Rectal smooth muscle tissue (tissue), 1 donor: ENCODE measurements at regions not wholly inside any gene's neighbourhood (a gene's known extent, or its start where the extent isn't known, plus 50 kb on each side); places are given as distances from the start of the nearest gene placed in this dataset.

Source experiments
- H3K27ac ChIP-seq: one replicate; pipeline ENCODE4 v1.7.0; 2013; ENCODE audit warnings: low read depth, low read length, inconsistent platforms
- H3K27me3 ChIP-seq: one replicate; pipeline ENCODE4 v1.7.0; 2013; ENCODE audit warnings: low read length; ENCODE audit not compliant: control insufficient read depth, insufficient read depth
- H3K36me3 ChIP-seq: one replicate; pipeline ENCODE4 v1.7.0; 2013; ENCODE audit warnings: low read length; ENCODE audit not compliant: control insufficient read depth, insufficient read depth
- H3K4me1 ChIP-seq: one replicate; pipeline ENCODE4 v1.7.0; 2013; ENCODE audit warnings: low read length; ENCODE audit not compliant: control insufficient read depth, insufficient read depth
- H3K4me3 ChIP-seq: one replicate; pipeline ENCODE4 v1.7.0; 2013; ENCODE audit warnings: low read length
- H3K9ac ChIP-seq: one replicate; pipeline ENCODE4 v1.7.0; 2013; ENCODE audit warnings: low read length

DNA sequence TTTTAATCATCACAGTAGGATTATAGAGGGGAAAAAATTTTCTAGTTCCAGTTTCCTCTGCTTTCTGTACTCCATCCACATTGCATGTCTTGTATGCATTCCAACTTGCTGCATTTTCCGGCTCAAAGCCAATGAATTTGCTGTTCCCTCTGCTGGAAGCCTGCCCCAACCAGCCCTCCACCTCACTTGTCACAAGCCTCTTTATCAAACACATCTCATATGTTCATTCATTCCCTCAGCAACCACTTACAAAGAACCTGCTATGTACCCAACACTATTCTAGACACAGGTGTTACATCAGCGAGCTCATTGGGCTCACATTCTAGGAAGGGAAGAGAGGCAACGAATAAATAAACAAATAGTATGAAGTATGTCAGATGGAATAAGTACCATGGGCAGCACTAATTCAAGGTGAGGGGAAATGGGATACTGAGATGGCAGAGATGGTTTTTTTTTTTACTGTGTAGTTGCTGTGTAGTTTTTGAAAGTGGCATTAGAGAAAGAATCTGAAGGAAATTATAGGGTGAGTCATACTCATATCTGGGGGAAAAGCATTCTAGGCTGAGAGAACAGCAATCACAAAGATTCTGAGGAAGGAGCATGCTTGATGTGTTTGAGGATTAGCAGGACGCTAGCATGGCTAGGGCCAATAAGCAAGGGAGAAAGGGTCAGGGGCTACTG lies 332.5 kb downstream of the PDGFC start:
- Histone ChIP-seq H3K27me3 (no peaks in the 10 kb centered on the region), H3K9ac (no peak overlapping the region), H3K4me1 (peaks cover 2% of the 10 kb centered on the region), H3K4me3 (no peak overlapping the region), H3K36me3 (no peaks in the 10 kb centered on the region), H3K27ac (no peak overlapping the region)

DNA sequence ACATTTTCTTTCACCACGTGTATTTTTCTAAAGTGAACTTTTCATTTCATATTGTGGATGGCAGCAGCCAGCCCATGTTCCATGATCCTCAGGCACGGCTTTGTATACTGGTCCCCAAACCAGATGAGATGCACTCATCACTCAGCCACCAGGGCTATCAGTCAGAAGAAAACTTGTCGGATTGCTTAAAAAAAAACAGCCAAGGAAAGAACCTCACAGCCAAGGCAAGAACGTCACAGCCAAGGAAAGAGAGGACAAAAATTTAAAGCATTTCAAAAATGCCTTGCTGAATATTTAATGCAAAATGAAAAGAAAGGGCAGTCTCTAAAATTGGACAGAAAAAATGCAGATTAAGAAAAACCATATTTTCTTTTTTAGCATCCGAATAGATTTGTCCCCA lies 333.3 kb downstream of the PDGFC start:
- Histone ChIP-seq H3K9ac (no peak overlapping the region), H3K4me1 (peaks cover 2% of the 10 kb centered on the region), H3K27me3 (no peaks in the 10 kb centered on the region), H3K36me3 (no peaks in the 10 kb centered on the region), H3K27ac (no peak overlapping the region), H3K4me3 (no peak overlapping the region)

DNA sequence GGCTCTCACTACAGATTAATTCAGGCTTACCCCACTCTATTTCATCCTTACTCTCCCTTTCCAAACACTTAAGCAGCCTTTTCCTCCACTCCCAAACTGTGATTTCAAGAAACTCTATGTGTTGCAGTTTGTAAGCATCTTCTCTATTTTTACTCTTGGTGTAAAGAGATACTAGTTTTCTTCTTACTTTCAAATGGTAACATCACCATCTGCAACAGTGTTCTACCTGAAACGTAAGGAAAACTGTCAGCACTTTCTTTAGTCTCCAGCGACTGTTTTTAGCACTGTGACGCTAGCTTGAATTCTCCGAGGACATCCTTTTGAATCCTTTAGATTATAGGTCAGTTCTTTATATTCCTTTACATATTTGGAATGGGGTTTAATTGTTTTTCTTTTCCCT lies 335.2 kb downstream of the PDGFC start:
- Histone ChIP-seq H3K27ac (no peak overlapping the region), H3K9ac (no peak overlapping the region), H3K4me3 (no peak overlapping the region), H3K36me3 (no peaks in the 10 kb centered on the region), H3K4me1 (peaks cover 2% of the 10 kb centered on the region), H3K27me3 (no peaks in the 10 kb centered on the region)

DNA sequence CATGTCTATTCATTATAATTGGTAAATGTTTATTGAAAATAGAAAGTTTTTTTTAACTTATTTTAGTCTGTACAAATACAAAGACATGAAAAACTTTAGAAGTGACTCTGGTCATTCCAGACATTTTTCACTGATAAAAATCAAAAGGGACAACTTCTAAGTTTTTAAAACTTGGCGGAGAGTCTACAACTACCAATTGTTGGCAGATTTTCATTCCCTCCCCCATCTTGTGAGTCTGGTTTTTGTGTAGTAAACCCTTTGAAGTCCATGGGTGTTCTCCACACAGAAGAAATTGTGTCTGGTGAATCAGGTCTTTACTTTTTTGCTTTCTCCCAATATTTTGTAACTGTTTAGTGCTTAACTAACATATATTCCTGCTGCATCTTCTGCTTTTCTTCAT lies 336.5 kb downstream of the PDGFC start:
- Histone ChIP-seq H3K27me3 (no peaks in the 10 kb centered on the region), H3K4me1 (peaks cover 2% of the 10 kb centered on the region), H3K36me3 (no peaks in the 10 kb centered on the region), H3K27ac (no peak overlapping the region), H3K9ac (no peak overlapping the region), H3K4me3 (no peak overlapping the region)

DNA sequence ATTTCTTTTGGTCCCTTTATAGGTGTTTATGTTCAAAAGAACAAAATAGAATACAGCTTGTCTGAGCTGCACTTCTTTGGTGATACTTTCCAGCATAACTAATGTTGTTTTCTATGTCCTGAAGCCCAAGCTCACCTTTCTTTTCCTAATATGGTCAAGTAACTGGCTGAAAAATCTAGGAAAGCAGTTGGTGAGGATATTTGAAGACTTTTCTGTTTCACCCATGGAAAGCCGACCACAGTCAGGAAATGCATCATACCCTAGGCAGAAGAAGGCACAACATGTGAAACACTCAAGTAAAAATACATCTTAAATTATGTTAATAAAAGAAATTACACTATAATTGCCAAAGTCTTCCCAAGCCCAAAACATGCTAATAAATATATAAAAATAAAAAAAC lies 337.0 kb downstream of the PDGFC start:
- Histone ChIP-seq H3K27me3 (no peaks in the 10 kb centered on the region), H3K9ac (no peak overlapping the region)

DNA sequence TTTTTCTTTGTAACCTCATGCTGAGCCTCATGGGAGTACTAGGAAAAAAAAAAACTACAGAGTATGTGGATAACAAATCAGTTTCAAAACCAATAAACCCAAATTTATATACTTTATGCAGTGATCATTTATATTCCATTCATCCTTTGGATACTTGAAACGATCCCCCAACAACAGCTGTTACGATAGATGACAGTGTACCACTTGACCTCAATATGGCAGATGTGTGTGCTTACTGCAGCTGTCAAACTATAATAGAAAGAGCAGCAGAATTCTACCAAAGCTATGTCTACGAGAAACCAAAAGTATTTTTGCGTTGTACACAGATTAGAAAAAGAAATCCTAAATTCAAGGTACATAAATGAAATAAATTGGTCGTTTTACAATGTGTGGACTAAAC lies 337.8 kb downstream of the PDGFC start:
- Histone ChIP-seq H3K9ac (no peak overlapping the region), H3K36me3 (no peaks in the 10 kb centered on the region), H3K27ac (no peak overlapping the region), H3K4me3 (no peak overlapping the region), H3K27me3 (no peaks in the 10 kb centered on the region), H3K4me1 (peaks cover 2% of the 10 kb centered on the region)

More for the DNA sequence above, 337.0 kb downstream of the PDGFC start:
- Histone ChIP-seq H3K4me1 (peaks cover 2% of the 10 kb centered on the region), H3K4me3 (no peak overlapping the region), H3K27ac (no peak overlapping the region), H3K36me3 (no peaks in the 10 kb centered on the region)

DNA sequence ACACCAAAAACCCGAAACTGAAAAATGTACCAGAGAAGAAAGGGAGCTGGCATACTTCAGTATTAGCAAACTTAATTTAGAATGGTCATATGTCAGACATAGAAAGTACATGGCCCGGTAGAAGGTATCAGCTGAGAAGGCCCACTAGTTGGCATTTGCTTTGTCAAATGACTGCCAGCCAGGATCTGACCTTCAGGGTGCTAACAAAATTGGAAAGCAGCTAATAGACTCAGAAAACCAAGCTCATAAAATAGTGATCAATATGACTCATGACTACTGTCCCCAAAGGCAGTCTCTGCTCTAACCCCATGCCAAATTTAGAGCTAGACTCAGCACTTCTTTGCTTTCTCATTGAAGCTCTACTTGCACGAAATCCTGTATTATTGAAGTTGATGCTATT lies 342.7 kb downstream of the PDGFC start:
- H3K27me3 ChIP-seq, result no peaks in the 10 kb centered on the region

DNA sequence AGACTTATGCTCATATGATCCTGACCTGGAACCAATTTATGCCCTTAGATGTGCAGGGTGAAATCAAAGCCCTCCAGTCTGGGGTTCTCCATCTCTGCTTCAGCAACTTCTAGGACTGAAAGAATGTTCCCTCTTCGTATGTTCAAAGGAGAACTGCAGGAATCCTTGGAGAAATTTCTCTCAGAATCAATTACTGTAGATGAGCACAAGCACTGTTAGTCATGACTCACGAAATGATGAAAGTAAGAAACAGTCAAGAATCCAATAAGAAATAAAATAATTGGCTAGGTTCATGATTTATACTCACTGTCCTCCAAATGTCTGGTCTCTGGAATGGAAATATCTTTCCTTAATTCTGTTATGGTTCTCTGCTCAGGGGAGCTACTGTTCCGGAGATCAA lies 348.2 kb downstream of the PDGFC start:
- H3K4me3 ChIP-seq, result no peak overlapping the region
- no peaks in the 10 kb centered on the region for H3K4me1 ChIP-seq
- no peak overlapping the region for H3K27ac ChIP-seq
- no peak overlapping the region for H3K9ac ChIP-seq
- no peaks in the 10 kb centered on the region for H3K27me3 ChIP-seq
- H3K36me3 ChIP-seq, result no peaks in the 10 kb centered on the region

More for the DNA sequence above, 342.7 kb downstream of the PDGFC start:
- Histone ChIP-seq H3K4me3 (no peak overlapping the region), H3K36me3 (no peaks in the 10 kb centered on the region), H3K4me1 (no peaks in the 10 kb centered on the region), H3K9ac (no peak overlapping the region), H3K27ac (no peak overlapping the region)

DNA sequence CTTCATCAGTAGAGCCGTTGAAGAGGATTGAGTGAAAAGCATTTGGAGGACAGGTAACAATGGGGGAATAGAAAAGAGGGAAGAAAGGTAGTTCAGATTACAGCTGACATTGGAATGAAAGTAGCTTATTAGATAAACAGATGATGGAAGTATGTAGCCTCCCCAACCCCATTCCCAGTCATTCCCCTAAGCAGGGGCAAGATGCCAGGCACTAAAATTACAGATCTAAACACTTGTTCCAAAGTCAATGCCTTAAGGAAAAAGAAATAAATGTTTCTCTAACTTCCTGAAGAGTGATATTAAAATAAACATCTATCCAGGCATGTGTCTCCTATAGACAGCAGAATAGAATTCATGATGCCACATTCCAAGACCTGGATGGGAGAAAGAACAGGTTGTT lies 350.8 kb downstream of the PDGFC start:
- Histone ChIP-seq H3K4me3 (no peak overlapping the region), H3K27me3 (no peaks in the 10 kb centered on the region), H3K36me3 (no peaks in the 10 kb centered on the region), H3K4me1 (no peaks in the 10 kb centered on the region), H3K9ac (no peak overlapping the region), H3K27ac (no peak overlapping the region)

DNA sequence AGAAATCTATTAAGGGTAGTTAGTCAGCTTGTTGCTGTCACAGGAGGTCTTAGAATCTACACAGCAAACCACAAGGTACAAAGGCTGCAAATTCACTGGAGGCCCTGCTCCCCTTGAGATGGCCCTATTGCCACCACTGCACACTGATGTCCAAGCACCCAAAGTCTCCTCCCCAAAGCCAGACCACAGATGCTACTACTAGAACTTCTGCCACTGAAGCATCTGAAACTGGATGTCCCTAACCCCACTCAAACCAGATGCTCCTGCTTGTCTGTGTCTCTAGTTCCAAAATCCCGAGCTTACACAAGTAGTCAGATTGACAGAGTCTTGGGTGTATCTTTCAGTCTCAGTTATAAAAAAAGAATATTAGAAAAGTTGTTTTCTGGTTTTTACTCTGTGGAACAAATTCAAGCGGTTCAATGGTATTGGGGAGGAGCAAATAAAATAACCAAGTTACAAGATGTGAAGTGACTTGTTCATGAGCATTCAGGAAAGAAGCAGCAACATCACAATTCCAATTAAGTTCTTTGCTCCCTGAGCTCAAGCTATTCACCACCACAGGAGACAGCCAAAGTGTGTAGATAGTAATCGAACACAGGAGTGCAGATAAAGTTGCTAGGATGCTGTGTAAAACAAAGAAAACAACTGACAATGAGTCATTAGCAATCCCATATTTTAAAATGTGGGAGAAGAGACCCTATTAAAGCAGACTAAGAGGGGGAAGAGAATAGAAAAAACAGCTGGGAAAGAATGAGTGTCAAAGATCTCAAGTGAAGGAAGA lies 352.3 kb downstream of the PDGFC start:
- no peak overlapping the region for H3K9ac ChIP-seq
- no peak overlapping the region for H3K4me3 ChIP-seq

DNA sequence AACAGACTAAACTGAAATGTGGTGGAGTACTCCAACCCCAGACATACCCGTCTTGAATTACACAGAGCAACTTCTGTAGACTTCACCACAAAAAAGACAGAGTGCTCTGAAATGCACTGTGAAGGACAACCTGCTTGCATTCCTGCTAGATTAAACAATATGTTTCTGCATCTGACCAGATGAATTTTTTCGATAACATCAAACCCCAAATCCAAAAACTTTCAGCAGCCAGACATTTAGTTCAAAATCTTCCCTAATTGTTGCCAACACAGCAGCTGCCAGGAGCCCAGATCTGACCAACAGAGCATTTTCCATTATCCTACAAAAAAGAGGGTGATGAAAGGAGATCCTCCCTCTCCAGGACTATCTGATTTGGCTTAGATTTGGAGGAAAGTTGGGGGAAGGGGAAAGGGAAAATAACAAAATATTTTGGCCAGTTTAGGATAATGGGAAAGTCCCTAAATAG lies 356.5 kb downstream of the PDGFC start:
- Histone ChIP-seq H3K36me3 (no peaks in the 10 kb centered on the region), H3K9ac (no peak overlapping the region), H3K4me3 (no peak overlapping the region), H3K27me3 (no peaks in the 10 kb centered on the region), H3K4me1 (no peaks in the 10 kb centered on the region), H3K27ac (no peak overlapping the region)

More for the DNA sequence above, 352.3 kb downstream of the PDGFC start:
- Histone ChIP-seq H3K27me3 (no peaks in the 10 kb centered on the region), H3K27ac (no peak overlapping the region), H3K36me3 (no peaks in the 10 kb centered on the region), H3K4me1 (no peaks in the 10 kb centered on the region)

DNA sequence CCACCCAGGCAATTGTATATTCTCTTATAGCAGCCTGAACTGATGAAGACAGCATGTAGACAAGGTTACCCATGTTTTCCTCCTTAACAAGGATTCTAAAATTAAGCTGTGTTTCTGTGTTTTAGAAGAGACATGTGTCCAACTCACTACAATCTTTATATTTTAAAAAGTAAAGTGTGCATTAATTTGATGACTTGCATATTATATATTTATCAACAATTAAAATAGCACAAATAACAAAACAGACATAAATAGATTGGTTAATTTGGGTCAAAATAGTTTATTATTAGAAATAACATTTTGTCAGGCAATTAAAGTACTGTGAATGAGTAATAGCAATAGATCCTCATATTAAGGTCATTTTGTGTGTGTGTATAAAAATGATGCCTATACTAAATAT lies 357.1 kb downstream of the PDGFC start:
- no peaks in the 10 kb centered on the region for H3K36me3 ChIP-seq
- H3K9ac ChIP-seq, result no peak overlapping the region
- no peaks in the 10 kb centered on the region for H3K4me1 ChIP-seq
- H3K4me3 ChIP-seq, result no peak overlapping the region
- H3K27me3 ChIP-seq, result no peaks in the 10 kb centered on the region
- no peak overlapping the region for H3K27ac ChIP-seq

DNA sequence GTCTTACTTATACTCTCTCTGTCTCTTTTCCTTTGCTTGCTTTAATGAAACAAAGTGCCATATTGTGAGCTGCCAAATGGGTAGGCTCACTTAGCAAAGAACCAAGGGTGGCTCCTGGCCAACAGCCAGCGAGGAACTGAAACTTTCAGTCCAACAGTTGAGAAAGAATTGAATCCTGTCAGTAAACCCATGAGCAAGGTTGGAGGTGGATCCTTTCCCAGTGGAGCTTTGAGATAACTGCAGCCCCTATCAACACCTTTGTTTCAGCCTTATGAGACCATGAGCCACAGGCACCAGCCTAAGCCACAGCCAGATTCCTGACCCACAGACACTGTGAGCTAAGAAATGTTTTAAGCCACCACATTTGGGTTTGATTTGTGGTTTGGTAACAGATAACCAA lies 362.2 kb downstream of the PDGFC start:
- no peak overlapping the region for H3K27ac ChIP-seq
- H3K4me3 ChIP-seq, result no peak overlapping the region
- H3K36me3 ChIP-seq, result no peaks in the 10 kb centered on the region
- H3K4me1 ChIP-seq, result peaks cover 3% of the 10 kb centered on the region
- H3K9ac ChIP-seq, result no peak overlapping the region
- no peaks in the 10 kb centered on the region for H3K27me3 ChIP-seq
